ACHN (cell line): ENCODE measurements at regions not wholly inside any gene's neighbourhood (a gene's known extent, or its start where the extent isn't known, plus 50 kb on each side); places are given as distances from the start of the nearest gene placed in this dataset.

Experiments
- DNase-seq: peaks from one replicate; pipeline ENCODE4 v3.0.0-alpha.2; 2015
- in situ Hi-C: cut with HindIII; loops from 2 replicates; pipeline ENCODE4 v1.10.0; 2017; ENCODE audit warnings: low sequenced_read_pairs, low pct_ligation_motif_present, low pct_unique_long_range_greater_than_20kb

- no peak for DNase-seq
- in situ Hi-C loops = no loop called here
Measured at GRCh38 chr9:8206720-8207119, 407.1 kb upstream of the DMAC1 start.

- in situ Hi-C loops = no loop called here
- DNase-seq = no peak
Measured at GRCh38 chr9:8205576-8205975, 406.0 kb upstream of the DMAC1 start.

- no peak for DNase-seq
Measured at GRCh38 chr9:8189881-8190280, 390.3 kb upstream of the DMAC1 start.

DNA sequence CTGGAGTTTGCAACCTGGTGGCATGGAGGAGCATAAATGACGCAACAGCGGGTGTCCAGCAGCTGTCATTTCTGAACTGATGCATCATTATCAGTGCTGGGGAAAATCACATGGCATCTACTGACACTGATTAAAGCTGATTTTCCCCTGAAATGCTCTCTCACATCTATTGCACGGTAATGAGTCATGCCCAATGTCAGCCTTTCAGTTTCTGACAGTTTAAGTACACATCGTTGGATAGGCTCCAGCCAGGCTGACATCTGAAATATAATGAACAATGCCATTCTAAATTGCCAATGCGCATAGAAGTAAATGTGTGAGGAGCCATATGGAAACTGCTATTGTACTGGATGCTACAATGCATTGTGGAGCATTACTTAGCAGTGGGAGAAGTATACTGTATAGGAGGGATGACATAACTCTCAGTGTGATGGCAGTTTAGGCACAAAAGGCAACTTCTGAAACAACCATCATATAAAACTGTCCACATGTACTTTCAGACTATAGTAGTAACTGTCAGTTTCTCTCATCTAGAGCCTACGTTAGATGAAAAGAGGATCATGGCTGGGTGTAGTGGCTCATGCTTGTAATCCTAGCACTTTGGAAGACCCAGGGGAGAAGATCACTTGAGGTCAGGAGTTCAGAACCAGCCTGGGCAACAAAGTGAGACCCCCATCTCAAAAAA, 389.3 kb upstream of the DMAC1 start:
- in situ Hi-C loops = no loop called here
- DNase-seq = no peak

More at GRCh38 chr9:8189881-8190280, 390.3 kb upstream of the DMAC1 start:
- in situ Hi-C loops = no loop called here

GRCh38 chr9:8186560-8186959, 387.0 kb upstream of the DMAC1 start:
- DNase-seq = no peak
- in situ Hi-C loops = no loop called here

DNA sequence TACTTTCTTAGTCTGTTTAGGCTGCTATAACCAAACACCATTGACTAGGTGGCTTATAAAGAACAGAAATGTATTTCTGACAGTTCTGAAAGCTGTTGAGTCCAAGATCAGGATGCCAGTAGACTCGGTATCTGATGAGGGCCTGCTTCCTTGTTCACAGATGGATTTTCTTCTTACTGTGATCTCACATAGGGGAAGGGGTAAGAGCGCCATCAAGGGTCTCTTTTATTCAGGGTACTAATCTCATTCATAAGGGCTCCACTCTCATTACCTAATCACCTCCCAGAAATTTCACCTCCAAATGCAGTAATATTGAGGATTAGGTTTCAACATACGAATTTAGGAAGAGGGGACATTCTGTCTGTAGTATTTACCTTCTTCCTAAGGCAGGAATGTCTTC, 384.0 kb upstream of the DMAC1 start:
- in situ Hi-C loops = no loop called here
- no peak for DNase-seq

DNA sequence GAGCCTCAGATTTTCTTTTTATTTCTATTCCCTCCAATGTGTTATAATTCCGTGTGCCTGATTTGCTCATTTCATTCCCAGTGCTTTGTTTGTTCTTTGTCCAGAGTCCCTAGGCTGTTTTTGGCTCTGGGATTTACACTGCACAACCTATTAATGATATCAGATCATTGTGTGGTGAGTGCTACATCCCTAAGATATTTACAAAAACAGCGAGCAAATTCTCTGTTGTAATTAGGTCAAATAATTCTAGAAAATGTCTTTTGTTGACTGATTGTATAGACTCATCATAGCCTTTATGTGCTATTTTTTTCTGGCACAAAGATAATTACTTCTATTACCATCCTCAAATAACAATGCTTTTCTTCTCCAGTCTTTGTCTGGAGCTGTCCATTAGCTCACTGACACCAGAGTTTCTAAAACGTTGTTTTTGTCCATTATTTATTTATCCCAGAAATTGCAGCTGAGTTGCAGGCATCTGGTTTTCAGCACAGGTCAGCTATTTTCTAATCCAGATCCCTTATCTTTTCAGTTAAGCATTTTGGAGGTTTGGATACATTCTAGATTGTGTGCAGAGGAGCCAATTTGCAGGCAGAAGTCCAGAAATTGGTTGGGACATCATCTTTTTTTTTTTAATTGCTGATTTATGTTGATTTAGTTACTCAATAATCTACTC, 379.9 kb upstream of the DMAC1 start:
- DNase-seq = no peak
- in situ Hi-C loops = no loop called here

GRCh38 chr9:8172000-8172399, 372.4 kb upstream of the DMAC1 start:
- in situ Hi-C loops = no loop called here
- DNase-seq = no peak

GRCh38 chr9:8168916-8169438, 369.4 kb upstream of the DMAC1 start:
- in situ Hi-C loops = no loop called here
- no peak for DNase-seq

DNA sequence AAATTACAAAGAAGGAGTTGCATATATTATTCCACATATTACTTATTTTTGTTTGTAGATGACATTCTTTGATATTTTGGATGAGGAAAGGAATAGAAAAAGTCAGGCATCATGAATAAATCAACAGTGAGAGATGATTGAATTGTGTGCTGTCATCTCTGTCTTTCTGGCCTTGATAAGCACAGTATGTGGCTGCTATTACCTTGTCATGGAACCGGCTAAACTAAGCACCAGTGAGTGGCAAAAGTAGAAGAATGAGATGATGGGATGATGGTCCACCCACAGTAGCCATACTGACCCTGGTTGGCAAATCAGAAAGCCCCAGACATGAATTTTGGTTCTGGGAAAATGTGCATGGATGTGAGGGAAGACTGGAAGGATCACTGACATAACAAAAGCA, 361.2 kb upstream of the DMAC1 start:
- in situ Hi-C loops = no loop called here
- DNase-seq = no peak

- no peak for DNase-seq
Measured at GRCh38 chr9:8158574-8158973, 359.0 kb upstream of the DMAC1 start.

GRCh38 chr9:8157683-8158324, 358.2 kb upstream of the DMAC1 start:
- no peak for DNase-seq
- in situ Hi-C loops = no loop called here

More at GRCh38 chr9:8158574-8158973, 359.0 kb upstream of the DMAC1 start:
- in situ Hi-C loops = no loop called here

- no peak for DNase-seq
- in situ Hi-C loops = no loop called here
Measured at GRCh38 chr9:8156346-8156745, 356.8 kb upstream of the DMAC1 start.

- in situ Hi-C loops = no loop called here
Measured at GRCh38 chr9:8155706-8156105, 356.1 kb upstream of the DMAC1 start.

DNA sequence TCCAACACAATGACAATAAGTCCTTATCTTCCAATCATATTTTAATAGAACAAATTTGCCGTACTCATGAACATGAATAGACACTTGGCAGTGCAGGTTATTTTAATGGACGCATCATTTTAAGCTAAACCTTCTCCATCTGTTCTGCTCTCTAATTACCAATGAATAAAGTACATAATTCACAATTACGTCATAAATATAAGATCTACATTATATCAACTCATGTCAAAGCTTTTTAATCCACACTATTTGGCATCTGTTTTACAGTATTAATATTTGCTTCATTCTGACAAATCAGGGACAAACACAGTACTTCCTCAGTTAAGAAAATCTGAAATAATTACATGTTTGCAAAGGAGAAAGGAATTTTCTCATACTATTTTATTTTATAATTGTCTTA, 344.1 kb upstream of the DMAC1 start:
- in situ Hi-C loops = no loop called here
- no peak for DNase-seq

More at GRCh38 chr9:8155706-8156105, 356.1 kb upstream of the DMAC1 start:
- no peak for DNase-seq

DNA sequence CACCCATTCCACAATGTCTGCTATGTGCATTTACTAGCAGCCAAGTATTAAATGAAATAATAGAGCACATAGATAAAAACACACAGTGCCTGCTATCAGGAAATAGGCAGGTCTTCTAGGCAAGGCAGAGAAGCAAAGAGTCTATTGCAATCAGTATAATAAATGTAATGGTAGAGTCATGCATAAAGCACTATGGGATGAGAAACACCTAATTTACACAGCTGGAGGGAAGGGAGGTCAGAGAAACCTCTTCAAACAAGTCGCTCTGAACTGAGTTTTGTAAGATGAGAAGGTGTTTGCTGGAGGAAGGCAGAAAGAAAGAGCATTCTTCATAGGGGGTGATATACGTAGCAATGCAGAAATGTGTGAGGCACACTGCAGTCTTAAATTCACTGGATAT, 341.0 kb upstream of the DMAC1 start:
- no peak for DNase-seq
- in situ Hi-C loops = no loop called here

- in situ Hi-C loops = no loop called here
Measured at GRCh38 chr9:8139756-8140155, 340.2 kb upstream of the DMAC1 start.

GRCh38 chr9:8136477-8136876, 336.9 kb upstream of the DMAC1 start:
- DNase-seq = no peak
- in situ Hi-C loops = no loop called here

More at GRCh38 chr9:8139756-8140155, 340.2 kb upstream of the DMAC1 start:
- no peak for DNase-seq

DNA sequence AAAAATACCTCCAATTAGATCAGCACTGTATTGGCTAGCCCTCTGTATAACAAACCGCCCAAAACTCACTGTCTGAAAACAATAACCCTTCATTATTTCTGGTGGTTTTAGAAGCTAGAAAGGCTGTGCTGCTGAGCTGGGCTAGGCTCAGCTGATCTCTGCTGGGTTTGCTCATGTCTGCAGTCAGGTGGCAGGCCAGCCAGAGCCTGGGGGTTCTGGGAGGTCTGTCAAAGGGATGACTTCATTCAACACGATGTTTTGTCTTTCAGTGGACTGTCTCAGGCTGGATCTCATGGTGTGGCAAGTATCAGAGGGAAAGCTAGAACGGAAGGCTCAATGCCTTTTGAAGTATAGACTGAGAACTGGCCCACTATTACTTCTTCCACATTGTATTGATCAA, 335.1 kb upstream of the DMAC1 start:
- in situ Hi-C loops = no loop called here
- no peak for DNase-seq

DNA sequence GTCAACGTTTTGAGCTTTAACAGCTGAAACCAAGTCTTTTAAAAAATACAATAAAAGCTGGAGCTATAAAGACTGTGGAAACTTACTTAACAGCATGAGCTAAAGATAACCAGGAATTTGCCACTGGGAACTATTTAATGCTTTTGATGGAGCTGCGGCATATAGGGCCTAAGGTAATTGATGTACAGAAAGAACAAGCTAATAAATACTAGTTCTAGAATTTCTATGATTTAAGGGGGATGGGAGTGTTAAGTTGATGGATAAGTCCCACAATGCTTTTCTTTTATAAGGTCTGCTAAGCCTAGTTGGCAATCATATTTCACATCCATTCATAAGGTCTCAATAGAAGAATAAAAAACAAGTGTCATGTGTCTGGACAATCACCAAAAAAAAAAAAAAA, 334.0 kb upstream of the DMAC1 start:
- in situ Hi-C loops = no loop called here
- no peak for DNase-seq
